Suprapubic skin (tissue), 3 donors: ENCODE measurements at regions not wholly inside any gene's neighbourhood (a gene's known extent, or its start where the extent isn't known, plus 50 kb on each side); places are given as distances from the start of the nearest gene placed in this dataset.

ENCODE experiments used
- POLR2A ChIP-seq, 2 donors: fragments of 450-650 bp; IDR thresholded peaks; one replicate each; pipeline ENCODE4 v1.6.1; 2017; ENCODE audit warnings: antibody characterized with exemption in 2 of 2, mild to moderate bottlenecking in 2 of 2, moderate library complexity in 2 of 2
- TF ChIP-seq, protein P1 (sequence below), 2 donors: fragments of 200-600 bp in 1 of 2; fragments of 450-650 bp in 1 of 2; sonication (generic) in 1 of 2; IDR thresholded peaks; one replicate each; pipeline ENCODE4 v1.5.1; 2016 to 2019; ENCODE audit warnings: antibody characterized with exemption in 2 of 2, mild to moderate bottlenecking in 1 of 2, moderate library complexity in 1 of 2

DNA sequence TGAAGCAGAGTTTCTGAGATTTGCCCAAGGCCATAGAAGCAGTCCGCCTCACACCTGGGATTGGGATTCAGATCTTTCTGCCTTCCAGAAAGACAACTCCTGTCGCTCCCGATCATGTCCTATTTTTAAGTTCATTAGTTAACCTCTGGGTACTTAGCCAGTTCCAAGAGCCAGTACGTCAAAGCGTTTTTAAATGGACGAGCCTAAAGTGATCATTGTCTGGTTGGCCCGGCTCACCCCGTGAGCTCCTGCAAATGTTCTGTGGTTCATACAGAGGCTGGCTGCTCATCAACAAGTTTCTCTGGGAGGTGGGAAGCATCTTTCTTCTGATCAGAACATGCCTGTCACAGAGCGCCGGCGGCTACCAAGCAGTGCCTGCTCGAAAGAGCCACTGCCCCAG lies 554.5 kb upstream of the WWC1 start:
- TF ChIP-seq, protein P1, sequence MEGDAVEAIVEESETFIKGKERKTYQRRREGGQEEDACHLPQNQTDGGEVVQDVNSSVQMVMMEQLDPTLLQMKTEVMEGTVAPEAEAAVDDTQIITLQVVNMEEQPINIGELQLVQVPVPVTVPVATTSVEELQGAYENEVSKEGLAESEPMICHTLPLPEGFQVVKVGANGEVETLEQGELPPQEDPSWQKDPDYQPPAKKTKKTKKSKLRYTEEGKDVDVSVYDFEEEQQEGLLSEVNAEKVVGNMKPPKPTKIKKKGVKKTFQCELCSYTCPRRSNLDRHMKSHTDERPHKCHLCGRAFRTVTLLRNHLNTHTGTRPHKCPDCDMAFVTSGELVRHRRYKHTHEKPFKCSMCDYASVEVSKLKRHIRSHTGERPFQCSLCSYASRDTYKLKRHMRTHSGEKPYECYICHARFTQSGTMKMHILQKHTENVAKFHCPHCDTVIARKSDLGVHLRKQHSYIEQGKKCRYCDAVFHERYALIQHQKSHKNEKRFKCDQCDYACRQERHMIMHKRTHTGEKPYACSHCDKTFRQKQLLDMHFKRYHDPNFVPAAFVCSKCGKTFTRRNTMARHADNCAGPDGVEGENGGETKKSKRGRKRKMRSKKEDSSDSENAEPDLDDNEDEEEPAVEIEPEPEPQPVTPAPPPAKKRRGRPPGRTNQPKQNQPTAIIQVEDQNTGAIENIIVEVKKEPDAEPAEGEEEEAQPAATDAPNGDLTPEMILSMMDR (IDR thresholded peaks at IDR 0.05), result no peak
- no peak for TF ChIP-seq POLR2A (IDR thresholded peaks at IDR 0.05)
